ENCODE measurements at regions not wholly inside any gene's neighbourhood (a gene's known extent, or its start where the extent isn't known, plus 50 kb on each side); places are given as distances from the start of the nearest gene placed in this dataset.

- no peak for FAIRE-seq
- Histone ChIP-seq H3K4me3 (no peak overlapping the region), H2AFZ (ENCODE audit: control insufficient read depth, low read depth, low read length) (no peak overlapping the region), H3K79me2 (ENCODE audit: control insufficient read depth, insufficient read depth, low read length) (no peaks in the 10 kb centered on the region), H4K20me1 (ENCODE audit: control insufficient read depth, insufficient read depth) (no peaks in the 10 kb centered on the region), H3K27me3 (replicated peaks in 1 of 2; ENCODE audit: control insufficient read depth in 2 of 2, insufficient read depth in 2 of 2, low read length in 1 of 2) (no peaks in the 10 kb centered on the region), H3K4me1 (ENCODE audit: control insufficient read depth, insufficient read depth, low read length) (no peaks in the 10 kb centered on the region), H3K27ac (ENCODE audit: control insufficient read depth, insufficient read depth) (no peak overlapping the region), H3K36me3 (ENCODE audit: control insufficient read depth in 2 of 2, insufficient read depth in 2 of 2, low read length in 1 of 2) (no peaks in the 10 kb centered on the region), H3K9me3 (replicated peaks; ENCODE audit: control insufficient read depth, insufficient read depth, low read length) (no peaks in the 10 kb centered on the region; the same call in 2 of the 3 replicates), H3K4me2 (ENCODE audit: control insufficient read depth, insufficient read depth) (no peak overlapping the region), H3K9ac (ENCODE audit: control insufficient read depth, insufficient read depth, low read length) (no peak overlapping the region)
- POLR2A ChIA-PET = no interaction called here
- SMC1A ChIA-PET (ENCODE audit: uncharacterized antibody, unreplicated experiment) = no interaction called here
- in situ Hi-C loops (cut with MboI) = no loop called here
- CTCF ChIA-PET = no interaction called here
- ATAC-seq = no peak
- RAD21 ChIA-PET (ENCODE audit: unreplicated experiment) = no interaction called here
- BruUV-seq (replicated peaks) = no TSS peak
- 0% methylated on average over 1 of the region's 1 CpG for WGBS (ENCODE audit: insufficient coverage, insufficient replicate concordance, low lambda C conversion rate, missing lambda C conversion rate)
- DNase-seq (ENCODE audit: low read depth, low spot score) = no peak
- intact Hi-C loops (cut with micrococcal nuclease; ENCODE audit: unreplicated experiment) = no loop called here
- TF ChIP-seq BMI1 (IDR thresholded peaks at IDR 0.05; ENCODE audit: borderline replicate concordance) = no peak
- TF ChIP-seq RUNX3 (IDR thresholded peaks at IDR 0.05; ENCODE audit: low read length) = no peak
- no peak for TF ChIP-seq HDAC6 (IDR thresholded peaks at IDR 0.05; ENCODE audit: unreplicated experiment)
- TF ChIP-seq NFYA (IDR thresholded peaks at IDR 0.05; ENCODE audit: borderline replicate concordance, low read depth, low read length) = no peak
- TF ChIP-seq ZNF592 (IDR thresholded peaks at IDR 0.05) = no peak
- no peak for TF ChIP-seq SIX5 (IDR thresholded peaks at IDR 0.05; ENCODE audit: low read depth, low read length, severe bottlenecking)
- TF ChIP-seq MYB (IDR thresholded peaks at IDR 0.05; ENCODE audit: borderline replicate concordance, low read depth, low read length) = no peak
- no peak for TF ChIP-seq JUND (IDR thresholded peaks at IDR 0.05; ENCODE audit: low read depth, low read length)
- TF ChIP-seq EP300 (IDR thresholded peaks at IDR 0.05; ENCODE audit: borderline replicate concordance in 1 of 2, control insufficient read depth in 1 of 2, low read depth in 2 of 2, low read length in 2 of 2) = no peak
- TF ChIP-seq ELK1 (IDR thresholded peaks at IDR 0.05; ENCODE audit: low read depth, low read length) = no peak
- no peak for TF ChIP-seq ZNF274 (IDR thresholded peaks at IDR 0.05; ENCODE audit: insufficient read depth, insufficient read length)
- TF ChIP-seq MAX (IDR thresholded peaks at IDR 0.05; ENCODE audit: low read depth, low read length) = no peak
- TF ChIP-seq, protein P1, sequence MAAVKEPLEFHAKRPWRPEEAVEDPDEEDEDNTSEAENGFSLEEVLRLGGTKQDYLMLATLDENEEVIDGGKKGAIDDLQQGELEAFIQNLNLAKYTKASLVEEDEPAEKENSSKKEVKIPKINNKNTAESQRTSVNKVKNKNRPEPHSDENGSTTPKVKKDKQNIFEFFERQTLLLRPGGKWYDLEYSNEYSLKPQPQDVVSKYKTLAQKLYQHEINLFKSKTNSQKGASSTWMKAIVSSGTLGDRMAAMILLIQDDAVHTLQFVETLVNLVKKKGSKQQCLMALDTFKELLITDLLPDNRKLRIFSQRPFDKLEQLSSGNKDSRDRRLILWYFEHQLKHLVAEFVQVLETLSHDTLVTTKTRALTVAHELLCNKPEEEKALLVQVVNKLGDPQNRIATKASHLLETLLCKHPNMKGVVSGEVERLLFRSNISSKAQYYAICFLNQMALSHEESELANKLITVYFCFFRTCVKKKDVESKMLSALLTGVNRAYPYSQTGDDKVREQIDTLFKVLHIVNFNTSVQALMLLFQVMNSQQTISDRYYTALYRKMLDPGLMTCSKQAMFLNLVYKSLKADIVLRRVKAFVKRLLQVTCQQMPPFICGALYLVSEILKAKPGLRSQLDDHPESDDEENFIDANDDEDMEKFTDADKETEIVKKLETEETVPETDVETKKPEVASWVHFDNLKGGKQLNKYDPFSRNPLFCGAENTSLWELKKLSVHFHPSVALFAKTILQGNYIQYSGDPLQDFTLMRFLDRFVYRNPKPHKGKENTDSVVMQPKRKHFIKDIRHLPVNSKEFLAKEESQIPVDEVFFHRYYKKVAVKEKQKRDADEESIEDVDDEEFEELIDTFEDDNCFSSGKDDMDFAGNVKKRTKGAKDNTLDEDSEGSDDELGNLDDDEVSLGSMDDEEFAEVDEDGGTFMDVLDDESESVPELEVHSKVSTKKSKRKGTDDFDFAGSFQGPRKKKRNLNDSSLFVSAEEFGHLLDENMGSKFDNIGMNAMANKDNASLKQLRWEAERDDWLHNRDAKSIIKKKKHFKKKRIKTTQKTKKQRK (IDR thresholded peaks at IDR 0.05; ENCODE audit: low read depth, low read length) = no peak
Observed at GRCh38 chr13:61144301-61144700, 271.3 kb downstream of the PCDH20 start.

Data from GM12878 (cell line).